ENCODE measurements at regions not wholly inside any gene's neighbourhood (a gene's known extent, or its start where the extent isn't known, plus 50 kb on each side); places are given as distances from the start of the nearest gene placed in this dataset.

- Histone ChIP-seq H3K4me2 (ENCODE audit: low read length) (no peak overlapping the region), H3K4me3 (ENCODE audit: low read depth, low read length, poor library complexity, severe bottlenecking) (no peak overlapping the region), H3K9me2 (ENCODE audit: low read depth, low read length) (no peaks in the 10 kb centered on the region), H3K9me3 (ENCODE audit: low read length) (no peaks in the 10 kb centered on the region), H4K20me1 (ENCODE audit: insufficient read depth, low read length) (no peaks in the 10 kb centered on the region), H3K36me3 (ENCODE audit: insufficient read depth, low read length) (no peaks in the 10 kb centered on the region), H2AFZ (ENCODE audit: low read length) (no peak overlapping the region), H3F3A (ENCODE audit: insufficient read depth, low read length) (no peaks in the 10 kb centered on the region), H3K79me2 (ENCODE audit: insufficient read depth, low read length) (no peaks in the 10 kb centered on the region), H3K9ac (ENCODE audit: low read length) (no peak overlapping the region), H3K27ac (ENCODE audit: low read depth, low read length, poor library complexity, severe bottlenecking) (no peak overlapping the region), H3K4me1 (ENCODE audit: insufficient read depth, low read length, severe bottlenecking) (no peaks in the 10 kb centered on the region), H3K27me3 (ENCODE audit: insufficient read depth, low read length) (no peaks in the 10 kb centered on the region; the same call in 1 of the 2 replicates)
- TF ChIP-seq EZH2 (IDR thresholded peaks at IDR 0.05; ENCODE audit: borderline replicate concordance, low read length) (no peak), CTCF (IDR thresholded peaks at IDR 0.05; ENCODE audit: low read length) (no peak)
Measured at GRCh38 chr12:131494741-131495524, 216.0 kb upstream of the SFSWAP start.

- H3K9me2 ChIP-seq (ENCODE audit: low read depth, low read length) = no peaks in the 10 kb centered on the region
- H3F3A ChIP-seq (ENCODE audit: insufficient read depth, low read length) = no peaks in the 10 kb centered on the region
- H4K20me1 ChIP-seq (ENCODE audit: insufficient read depth, low read length) = no peaks in the 10 kb centered on the region
- H3K9ac ChIP-seq (ENCODE audit: low read length) = no peak overlapping the region
- H3K27ac ChIP-seq (ENCODE audit: low read depth, low read length, poor library complexity, severe bottlenecking) = no peak overlapping the region
- no peaks in the 10 kb centered on the region for H3K79me2 ChIP-seq (ENCODE audit: insufficient read depth, low read length)
- H3K4me1 ChIP-seq (ENCODE audit: insufficient read depth, low read length, severe bottlenecking) = no peaks in the 10 kb centered on the region
- H3K36me3 ChIP-seq (ENCODE audit: insufficient read depth, low read length) = no peaks in the 10 kb centered on the region
- H3K27me3 ChIP-seq (ENCODE audit: insufficient read depth, low read length) = no peaks in the 10 kb centered on the region; the same call in 1 of the 2 replicates
- H3K4me2 ChIP-seq (ENCODE audit: low read length) = no peak overlapping the region
- H3K9me3 ChIP-seq (ENCODE audit: low read length) = no peaks in the 10 kb centered on the region
- H2AFZ ChIP-seq (ENCODE audit: low read length) = no peak overlapping the region
- TF ChIP-seq CTCF (IDR thresholded peaks at IDR 0.05; ENCODE audit: low read length) = no peak
- no peak overlapping the region for H3K4me3 ChIP-seq (ENCODE audit: low read depth, low read length, poor library complexity, severe bottlenecking)
Measured at GRCh38 chr12:131497966-131498365, 212.9 kb upstream of the SFSWAP start.

- Histone ChIP-seq H3K9me3 (ENCODE audit: low read length) (no peaks in the 10 kb centered on the region), H3K4me1 (ENCODE audit: insufficient read depth, low read length, severe bottlenecking) (no peaks in the 10 kb centered on the region), H3K36me3 (ENCODE audit: insufficient read depth, low read length) (no peaks in the 10 kb centered on the region), H4K20me1 (ENCODE audit: insufficient read depth, low read length) (no peaks in the 10 kb centered on the region), H3K27me3 (ENCODE audit: insufficient read depth, low read length) (no peaks in the 10 kb centered on the region), H3K9ac (ENCODE audit: low read length) (no peak overlapping the region), H3K79me2 (ENCODE audit: insufficient read depth, low read length) (no peaks in the 10 kb centered on the region), H2AFZ (ENCODE audit: low read length) (no peak overlapping the region), H3K27ac (ENCODE audit: low read depth, low read length, poor library complexity, severe bottlenecking) (no peak overlapping the region), H3F3A (ENCODE audit: insufficient read depth, low read length) (no peaks in the 10 kb centered on the region), H3K9me2 (ENCODE audit: low read depth, low read length) (no peaks in the 10 kb centered on the region), H3K4me3 (ENCODE audit: low read depth, low read length, poor library complexity, severe bottlenecking) (no peak overlapping the region), H3K4me2 (ENCODE audit: low read length) (no peak overlapping the region)
- no peak for TF ChIP-seq EZH2 (IDR thresholded peaks at IDR 0.05; ENCODE audit: borderline replicate concordance, low read length)
- TF ChIP-seq CTCF (IDR thresholded peaks at IDR 0.05; ENCODE audit: low read length) = no peak
Measured at GRCh38 chr12:131499160-131499863, 211.6 kb upstream of the SFSWAP start.

Measured in OCI-LY1 (cell line).